HG03558 (cell line): ENCODE measurements at regions not wholly inside any gene's neighbourhood (a gene's known extent, or its start where the extent isn't known, plus 50 kb on each side); places are given as distances from the start of the nearest gene placed in this dataset.
"Not testable (repeated sequence)": the region's sequence is repeated elsewhere in the genome, so short reads cannot be mapped to it uniquely, and the experiment has no call there.

Source experiments
- ATAC-seq: cut with Tn5 transposase; IDR thresholded peaks from one replicate; pipeline ENCODE4 v1.9.1; 2021; ENCODE audit warnings: moderate number of reproducible peaks; ENCODE audit not compliant: unreplicated experiment; ENCODE audit errors: extremely low read depth

DNA sequence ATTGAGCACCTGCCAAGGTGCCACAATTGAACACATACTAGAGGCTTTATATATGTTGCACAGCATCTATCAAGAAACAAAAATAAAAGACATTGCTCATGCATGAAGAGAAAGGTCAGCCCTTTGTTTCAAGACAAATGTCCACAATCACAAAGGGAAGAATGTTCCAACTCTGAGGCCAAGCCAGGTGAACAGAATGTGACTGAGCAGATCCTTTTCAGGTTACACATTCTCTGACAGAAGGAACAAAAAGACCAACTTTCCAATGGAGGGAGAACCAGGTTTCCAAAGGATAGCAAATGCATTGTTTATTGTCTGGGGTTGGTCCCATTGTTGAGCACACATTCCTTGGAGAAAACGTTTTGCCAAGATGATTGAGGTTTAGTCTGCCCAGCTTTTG lies 50.2 kb upstream of the FAM174B start:
- ATAC-seq = no peak

DNA sequence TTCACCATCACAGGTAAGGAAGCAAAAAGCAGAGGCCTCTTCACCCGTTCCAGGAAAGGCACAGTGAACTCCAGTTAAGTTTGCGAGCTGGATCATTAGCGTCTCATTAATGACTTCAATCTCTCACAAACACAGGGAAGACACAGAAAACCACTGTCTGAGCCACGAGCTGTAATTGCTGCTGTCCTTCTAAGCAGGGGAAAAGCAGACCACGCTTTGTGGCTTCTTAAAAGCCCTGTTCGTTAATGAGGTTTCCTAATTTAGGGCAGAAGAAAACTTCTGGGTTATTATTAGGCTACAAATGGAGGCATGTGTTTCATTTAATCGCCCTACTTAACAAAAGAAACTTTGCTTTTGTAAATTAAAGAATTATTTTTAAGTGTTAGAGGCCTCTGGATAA lies 50.6 kb upstream of the FAM174B start:
- no peak for ATAC-seq

DNA sequence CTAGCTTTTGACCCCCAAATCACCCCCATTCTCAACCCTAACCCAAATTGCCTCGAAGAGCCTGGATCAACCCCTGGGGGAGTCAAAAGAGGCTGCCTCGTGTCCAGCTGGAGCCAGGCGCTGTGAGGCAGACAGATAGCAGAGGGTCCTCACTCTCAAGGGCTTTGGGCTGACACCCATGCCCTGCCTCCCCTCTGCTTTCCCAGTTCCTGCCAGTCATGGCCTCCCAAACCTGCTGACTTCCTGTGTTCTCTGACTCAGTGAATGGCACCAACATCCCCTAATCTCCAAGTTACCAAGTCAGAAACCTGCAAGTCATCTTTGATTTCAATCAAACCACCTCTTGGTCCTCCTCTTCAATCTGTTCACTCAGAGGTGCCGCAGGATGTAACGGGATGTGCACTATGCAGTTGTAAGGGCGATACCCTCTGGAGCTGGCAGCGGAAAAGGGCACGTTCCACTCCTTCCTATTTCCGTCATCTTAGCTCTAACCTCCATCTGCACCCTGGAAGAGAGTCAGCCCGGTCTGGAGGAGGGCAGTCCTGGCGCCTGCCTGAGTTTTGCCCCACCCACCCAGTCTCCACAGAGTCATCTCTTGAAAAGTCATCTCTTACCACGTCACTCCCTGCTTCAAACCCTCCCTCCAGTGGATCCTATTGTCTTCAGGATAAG lies 52.4 kb upstream of the FAM174B start:
- ATAC-seq = no peak

DNA sequence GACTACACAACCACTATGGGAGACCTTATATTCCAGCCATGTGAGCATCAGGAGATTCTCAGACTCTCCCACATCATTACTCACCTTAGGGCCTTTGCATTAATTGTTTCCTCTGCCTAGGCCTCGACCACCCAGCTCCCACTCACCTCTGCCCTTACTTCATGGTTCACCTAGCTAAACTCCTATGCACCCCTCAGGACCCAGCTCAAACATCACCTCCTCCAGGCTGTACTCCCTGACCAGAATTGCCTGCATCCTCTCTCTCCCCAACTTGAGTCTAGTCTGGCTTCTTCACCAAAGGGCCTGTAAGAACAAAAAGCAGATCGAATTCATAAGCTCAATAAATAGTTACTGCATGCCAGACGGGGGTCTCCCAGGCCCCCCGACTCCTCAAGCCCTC lies 53.1 kb upstream of the FAM174B start:
- ATAC-seq = no peak

DNA sequence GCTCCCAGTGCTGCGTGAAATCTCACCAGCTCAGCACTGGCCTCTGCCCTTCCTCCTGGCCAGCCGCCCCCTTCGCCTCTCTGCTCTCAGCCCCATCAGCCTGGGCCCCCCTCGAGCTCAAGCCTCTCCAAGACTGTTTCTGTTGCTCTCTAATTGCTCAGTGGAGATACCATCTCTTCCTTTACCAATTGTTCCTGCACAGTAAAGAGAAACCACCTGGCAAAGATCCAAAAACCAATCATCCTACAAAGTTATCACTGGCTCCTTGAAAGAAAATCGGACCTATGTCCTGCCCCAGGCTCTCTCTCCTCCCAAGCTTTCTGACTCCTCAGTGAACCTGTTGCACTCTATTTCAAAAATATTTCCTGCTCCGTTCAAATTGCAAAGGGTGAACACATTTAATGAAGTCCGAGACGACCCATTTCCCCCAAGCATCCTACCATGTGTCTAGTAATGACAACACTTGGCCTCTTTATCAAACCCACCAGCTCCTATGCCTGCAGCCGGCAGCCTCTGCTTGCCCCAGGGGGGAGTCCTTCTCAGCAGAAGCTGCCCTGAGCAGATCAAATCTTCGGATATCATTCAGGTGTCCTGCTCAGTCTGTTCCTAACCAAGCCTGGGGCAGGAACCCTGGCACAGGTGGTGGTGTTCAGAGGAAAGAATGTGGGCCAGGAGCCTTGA lies 53.7 kb upstream of the FAM174B start:
- ATAC-seq = no peak

DNA sequence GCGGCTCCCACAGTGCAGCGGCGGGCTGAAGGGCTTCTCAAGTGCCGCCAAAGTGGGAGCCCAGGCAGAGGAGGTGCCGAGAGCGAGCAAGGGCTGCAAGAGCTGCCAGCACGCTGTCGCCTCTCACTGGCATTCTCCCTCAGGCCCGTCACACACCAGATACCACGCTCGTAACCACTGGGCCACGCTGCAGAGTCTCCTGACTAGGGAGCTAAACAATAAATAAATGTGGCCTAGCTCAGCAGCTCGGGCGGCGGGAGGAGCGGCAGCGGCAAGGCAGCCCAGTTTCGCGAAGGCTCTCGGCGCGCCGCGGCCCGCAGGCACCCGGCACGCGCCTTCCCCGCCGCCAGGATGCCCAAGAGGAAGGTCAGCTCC lies 55.9 kb upstream of the FAM174B start:
- ATAC-seq = no peak

DNA sequence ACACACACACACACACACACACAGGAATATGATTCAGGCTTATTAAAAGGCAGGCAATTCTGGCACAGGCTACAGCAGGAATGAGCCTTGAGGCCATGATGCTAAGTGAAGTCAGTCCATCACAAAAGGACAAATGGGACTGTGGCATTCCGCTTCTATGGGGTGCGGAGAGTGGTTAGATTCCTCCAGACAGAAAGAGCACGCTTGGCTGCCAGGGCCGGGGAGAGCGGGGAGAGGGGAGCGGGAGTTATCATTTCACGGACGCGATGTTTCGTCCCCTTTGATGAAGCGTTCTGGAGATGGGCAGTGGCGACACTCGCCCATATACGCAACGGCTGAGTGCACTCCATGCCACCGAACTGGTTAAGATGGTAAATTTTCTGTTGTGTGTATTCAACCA lies 58.5 kb upstream of the FAM174B start:
- no peak for ATAC-seq

DNA sequence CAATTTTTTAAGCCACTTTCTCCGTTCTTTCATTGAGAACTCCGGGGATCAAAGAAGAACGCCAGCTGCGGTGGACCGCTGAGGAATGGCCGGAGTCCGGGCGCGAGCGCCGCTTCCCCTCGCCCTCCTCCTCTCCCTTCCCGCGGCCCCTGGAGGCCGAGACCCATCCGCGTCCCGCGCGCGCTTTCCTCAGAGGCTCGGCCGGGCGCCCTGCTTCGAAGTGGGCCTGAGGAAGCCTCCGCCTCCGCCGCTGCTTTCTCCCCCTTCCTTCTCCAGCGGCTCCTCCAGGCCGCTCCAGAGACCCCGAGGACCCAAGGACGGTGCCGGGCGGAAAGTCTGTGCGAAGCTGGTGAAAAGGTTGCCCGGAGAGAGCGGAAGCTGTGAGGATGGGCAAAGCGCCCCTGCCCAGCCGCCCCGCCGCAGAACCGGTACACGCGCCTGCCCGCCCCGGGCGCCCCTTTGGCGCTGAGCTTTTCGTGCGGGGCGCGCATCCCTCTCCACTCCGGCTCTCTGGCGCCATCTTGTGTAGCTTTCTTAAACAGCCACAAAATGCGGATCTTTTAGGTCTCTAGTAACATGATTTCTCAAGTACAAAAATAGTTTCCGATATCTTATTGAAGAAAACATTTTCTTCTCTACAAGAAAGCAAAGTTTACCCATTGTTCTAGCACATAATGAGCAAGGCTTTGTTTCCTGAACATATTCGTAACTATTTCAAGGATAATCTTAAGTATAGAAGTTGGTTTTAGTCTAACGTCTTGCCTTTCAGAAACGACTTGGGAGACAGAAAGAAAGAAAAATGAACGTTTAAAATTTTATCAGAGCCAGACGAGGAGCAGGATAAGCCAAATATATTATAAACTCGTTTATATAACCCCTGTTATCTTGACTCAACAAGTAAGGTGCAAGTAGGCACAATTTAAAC lies 59.2 kb upstream of the FAM174B start:
- ATAC-seq = no peak

DNA sequence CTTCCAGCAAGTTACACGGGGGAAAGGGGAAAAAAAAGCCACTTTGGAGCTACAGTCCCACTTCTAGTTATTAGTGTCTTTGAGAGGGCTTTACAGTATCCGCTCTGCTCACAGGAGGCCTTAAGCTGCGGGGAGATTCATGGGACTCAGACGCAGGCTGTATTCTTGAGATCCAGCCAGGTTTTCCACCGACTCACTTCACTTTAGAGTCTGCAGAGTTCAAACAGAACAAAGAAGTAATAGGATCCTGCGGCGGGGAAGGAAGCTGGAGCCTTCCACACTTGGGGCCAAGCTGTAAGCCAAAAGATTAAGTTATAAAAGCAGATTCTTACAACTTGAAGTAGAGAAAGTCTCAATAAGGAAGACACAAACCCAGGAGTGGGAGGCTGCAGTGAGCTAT lies 60.2 kb upstream of the FAM174B start:
- no peak for ATAC-seq

DNA sequence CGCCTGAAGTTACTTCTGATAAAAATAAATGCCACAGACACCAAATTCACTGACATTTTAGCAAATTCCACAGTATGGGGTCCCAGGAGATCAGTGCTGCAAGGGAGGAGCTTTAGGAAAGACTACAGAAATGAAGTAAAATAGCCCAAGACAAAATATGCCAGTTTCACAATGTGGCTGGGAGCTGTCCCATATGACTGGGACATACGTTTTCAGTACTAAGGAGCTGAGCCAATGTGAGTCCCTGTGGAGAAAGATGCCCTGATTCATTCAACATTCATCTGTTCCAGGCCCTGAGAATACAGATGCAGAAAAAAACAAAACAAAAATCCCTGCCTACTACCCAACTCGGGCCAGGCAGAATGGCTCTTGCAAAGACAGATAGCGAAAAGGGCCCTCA lies 63.4 kb upstream of the FAM174B start:
- no peak for ATAC-seq

DNA sequence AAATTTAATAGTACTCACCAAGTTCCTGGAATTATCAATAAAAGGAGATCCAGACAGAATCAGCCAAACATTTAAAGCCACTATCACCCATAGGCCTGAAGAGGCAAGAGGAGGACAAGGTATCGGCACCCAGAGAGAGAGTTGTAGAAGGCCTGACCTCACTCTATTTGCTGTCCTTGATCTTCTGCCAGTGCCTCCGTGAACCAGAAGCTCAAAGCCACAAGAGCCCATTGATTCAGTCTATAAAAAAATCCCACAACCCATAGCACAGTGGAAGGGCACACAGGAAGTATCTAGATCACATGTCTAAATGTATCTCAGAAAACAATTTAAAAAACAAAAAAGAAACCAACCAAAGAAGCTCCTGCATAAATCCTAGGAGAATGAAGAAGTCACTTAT lies 68.6 kb upstream of the FAM174B start:
- no peak for ATAC-seq

DNA sequence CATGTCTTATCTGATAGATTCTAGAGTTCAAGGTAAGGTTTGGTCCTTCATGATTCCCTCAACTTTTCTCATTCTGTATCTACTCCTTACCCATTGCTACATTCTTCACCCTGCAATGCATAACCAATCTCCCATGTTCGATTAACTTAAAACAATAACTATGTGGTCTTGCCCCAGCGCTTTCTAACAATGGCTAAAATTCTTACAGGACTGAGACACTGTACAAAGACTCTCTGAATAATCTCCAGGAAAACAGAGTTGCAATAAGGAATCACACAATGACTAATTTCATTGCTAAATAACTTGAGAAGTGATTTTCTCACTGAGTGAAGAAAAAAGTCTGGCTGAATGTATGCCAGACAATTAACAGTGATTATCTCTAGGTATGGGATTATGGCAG lies 69.6 kb upstream of the FAM174B start:
- ATAC-seq = no peak

DNA sequence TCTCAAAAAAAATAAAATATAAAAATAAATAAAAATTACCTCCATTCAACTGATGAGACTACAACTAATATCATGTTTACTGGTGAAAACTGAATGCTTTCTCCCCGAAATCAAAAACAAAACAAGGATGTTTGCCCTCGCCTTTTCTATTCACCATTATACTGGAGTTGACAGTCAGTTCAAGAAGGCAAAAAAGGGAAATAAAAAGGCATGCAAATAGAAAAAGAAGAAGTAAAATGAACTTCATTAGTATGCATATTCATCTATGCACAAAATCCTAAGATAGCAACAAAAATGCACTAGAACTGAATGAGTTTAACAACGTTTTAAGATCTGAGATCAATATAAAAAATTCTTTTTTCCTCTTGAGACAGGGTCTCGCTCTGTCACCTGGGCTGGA lies 72.7 kb upstream of the FAM174B start:
- ATAC-seq = no peak

DNA sequence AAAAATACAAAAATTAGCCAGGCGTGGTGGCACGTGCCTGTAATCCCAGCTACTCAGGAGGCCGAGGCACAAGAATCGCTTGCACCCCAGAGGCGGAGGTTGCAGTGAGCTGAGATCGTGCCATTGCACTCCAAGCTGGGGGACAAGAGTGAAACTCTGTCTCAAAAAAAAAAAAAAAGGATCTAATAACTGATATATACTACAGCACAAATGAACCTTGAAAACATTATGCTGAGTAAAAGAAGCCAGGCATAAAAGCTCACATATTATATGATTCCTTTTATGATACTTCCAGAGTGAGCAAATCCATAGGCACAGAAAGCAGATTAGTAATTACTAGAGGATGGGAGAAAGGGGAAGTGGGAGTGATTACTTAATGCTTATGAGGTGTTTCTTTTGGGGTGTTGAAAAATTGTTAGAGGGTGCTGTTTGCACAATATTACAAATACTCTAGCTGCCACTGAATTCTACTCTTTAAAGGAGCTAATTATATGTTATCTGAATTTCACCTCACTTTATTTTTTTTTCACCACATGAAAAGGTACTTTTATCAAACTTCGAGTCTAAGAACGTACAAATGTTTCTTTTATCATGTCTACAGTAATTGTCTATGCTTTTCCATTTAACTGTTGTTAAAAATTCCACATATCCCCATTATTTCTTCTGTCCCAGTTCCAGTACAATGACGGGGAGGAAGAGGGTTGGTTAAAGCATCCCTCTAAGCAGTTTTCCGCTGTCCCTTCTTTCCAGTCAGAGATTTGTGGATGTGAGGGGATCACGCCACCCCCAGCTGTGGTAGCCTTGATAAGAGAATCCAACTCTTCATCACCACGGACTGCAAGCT lies 77.7 kb upstream of the FAM174B start:
- ATAC-seq = no peak

DNA sequence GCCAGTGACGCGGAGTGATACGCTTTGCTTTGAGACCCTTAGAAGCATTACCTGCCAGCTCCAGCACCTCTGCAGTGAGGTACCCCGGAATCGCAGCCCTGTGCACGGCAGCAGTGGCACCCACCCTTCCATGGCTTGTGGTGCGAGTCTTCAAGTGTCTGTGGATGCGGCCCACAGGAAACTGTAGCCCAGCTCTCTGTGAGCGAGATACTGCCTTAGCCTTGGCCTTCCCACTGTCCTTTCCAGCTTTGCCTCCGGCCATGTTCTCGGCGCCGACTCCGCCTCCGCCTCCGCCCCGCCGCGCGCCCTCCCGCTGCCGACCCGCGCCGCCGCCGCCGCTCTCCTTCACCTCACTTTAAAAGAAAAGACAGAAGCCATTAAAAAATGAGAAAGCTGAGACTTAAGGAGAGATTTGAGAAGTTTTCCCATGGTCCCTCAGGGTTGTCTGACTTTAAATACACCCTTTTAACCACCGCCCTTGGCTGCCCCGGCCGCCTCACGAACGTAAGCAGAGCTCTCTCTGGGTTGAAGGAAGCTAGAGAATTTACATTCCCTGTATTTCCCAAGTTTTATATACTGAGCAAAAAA lies 78.5 kb upstream of the FAM174B start:
- ATAC-seq = no peak

DNA sequence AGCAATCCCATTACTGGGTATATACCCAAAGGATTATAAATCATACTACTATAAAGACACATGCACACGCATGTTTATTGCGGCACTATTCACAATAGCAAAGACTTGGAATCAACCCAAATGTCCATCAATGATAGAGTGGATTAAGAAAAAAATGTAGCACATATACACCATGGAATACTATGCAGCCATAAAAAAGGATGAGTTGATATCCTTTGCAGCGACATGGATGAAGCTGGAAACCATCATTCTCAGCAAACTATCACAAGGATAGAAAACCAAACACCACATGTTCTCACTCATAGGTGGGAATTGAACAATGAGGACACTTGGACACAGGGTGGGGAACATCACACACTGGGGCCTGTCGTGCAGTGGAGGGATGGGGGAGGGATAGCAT lies 83.7 kb upstream of the FAM174B start:
- not testable (repeated sequence) for ATAC-seq

DNA sequence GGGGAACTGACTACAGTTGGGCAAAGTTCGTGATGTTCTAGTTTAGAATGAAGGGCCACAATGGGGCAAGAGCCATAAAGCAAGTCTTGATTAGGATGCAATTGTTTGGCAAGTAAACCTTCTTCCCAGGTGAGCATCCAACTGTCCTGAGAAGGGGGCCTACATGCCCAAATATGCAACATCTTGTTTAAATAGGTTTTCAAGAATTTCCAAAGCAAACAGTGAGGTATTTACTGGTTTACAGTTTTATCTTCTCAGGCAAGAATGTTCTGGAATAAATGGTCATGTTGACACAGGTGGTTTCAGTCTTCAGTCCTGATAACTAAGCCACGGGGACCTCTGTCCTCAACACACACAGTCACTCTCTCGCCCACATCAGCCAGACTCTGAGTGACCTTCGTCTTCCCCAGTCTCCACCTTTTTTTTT lies 90.3 kb upstream of the FAM174B start:
- ATAC-seq = no peak

DNA sequence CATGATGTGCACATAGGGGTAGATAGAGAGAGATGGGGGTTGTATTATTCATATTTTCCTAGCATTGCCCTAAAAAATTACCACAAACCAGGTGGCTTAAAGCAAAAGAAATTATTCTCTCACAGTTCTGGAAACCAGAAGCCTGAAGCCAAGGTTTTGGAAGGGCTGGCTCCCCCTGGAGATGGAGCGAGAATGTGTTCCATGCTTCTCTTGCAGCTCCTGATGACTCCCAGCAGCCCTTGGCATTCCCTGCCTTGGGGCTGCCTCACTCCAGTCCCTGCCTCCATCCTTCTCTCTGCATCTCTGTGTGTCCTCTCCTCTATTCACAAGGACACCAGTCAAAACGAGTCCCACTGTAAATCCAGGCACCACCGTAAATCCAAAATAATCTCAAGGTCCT lies 91.5 kb upstream of the FAM174B start:
- no peak for ATAC-seq

DNA sequence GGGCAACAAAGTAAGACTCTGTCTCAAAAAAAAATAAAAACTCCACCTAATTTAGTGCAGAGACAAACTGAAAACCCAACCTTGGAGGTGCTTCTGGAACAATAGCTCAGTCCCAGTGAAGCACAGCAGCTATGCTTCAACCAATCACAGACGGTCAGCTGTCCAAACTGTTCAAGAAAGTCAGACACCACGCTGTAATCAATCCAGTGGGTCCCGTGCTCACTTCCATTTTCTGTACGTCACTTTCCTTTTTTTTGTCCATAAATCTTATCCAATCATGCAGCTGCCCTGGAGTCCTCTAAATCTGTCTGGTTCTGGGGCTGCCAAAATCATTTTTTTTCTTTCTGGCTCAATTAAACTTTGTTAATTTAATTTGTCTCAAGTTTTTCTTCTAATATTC lies 93.6 kb upstream of the FAM174B start:
- no peak for ATAC-seq

DNA sequence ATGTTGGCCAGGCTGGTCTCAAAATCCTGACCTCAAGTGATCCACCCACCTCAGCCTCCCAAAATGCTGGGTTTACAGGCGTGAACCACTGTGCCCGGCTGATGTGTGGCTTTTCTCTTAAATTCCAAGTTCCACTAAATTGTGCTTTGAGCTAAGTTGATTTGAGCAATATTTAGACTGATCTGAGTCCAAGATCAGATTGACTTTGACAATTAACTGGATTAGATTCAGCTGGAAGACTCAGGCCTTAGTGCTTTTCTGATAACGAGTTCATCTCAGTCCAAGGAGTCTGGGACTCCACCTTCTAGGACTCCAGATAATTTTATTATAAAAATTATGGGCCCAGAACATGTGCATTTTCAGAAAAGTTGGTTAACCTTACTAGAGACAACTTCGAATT lies 94.4 kb upstream of the FAM174B start:
- no peak for ATAC-seq
